GM12864 (cell line): ENCODE measurements at regions not wholly inside any gene's neighbourhood (a gene's known extent, or its start where the extent isn't known, plus 50 kb on each side); places are given as distances from the start of the nearest gene placed in this dataset.

Experiments
- DNase-seq: peaks from one replicate; pipeline ENCODE4 v3.0.0-alpha.2; 2011; ENCODE audit warnings: low read depth
- H3K4me3 ChIP-seq: 2 replicates; pipeline ENCODE4 v1.5.1; 2011; ENCODE audit warnings: mild to moderate bottlenecking, low read depth, low read length, control low read depth
- TF ChIP-seq, protein P1 (sequence below): IDR thresholded peaks from 2 replicates; pipeline ENCODE4 v1.5.1; 2011; ENCODE audit warnings: low read depth, mild to moderate bottlenecking, moderate library complexity, low read length, control low read depth, inconsistent platforms; ENCODE audit errors: missing control alignments

DNA sequence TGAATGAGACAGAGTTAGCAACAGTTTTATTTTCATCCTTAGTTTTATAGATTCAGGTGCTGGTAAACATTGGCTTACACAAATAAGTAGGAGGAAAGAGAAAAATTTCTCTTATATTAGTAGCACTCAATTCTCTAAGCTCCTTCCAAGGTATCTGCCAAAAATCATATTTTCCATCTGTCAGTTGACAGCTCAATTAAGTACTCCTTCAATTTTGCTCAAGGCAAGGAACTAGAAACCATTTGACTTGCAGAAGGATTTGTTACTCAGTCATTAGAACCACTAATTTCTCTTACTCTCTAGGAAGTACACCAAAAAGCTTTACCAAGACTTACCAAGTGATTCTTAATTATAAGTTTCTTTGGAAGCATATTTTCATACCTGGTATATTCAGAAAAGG is 101.4 kb upstream of the ATP8B1 start:
- DNase-seq = no peak
- TF ChIP-seq, protein P1, sequence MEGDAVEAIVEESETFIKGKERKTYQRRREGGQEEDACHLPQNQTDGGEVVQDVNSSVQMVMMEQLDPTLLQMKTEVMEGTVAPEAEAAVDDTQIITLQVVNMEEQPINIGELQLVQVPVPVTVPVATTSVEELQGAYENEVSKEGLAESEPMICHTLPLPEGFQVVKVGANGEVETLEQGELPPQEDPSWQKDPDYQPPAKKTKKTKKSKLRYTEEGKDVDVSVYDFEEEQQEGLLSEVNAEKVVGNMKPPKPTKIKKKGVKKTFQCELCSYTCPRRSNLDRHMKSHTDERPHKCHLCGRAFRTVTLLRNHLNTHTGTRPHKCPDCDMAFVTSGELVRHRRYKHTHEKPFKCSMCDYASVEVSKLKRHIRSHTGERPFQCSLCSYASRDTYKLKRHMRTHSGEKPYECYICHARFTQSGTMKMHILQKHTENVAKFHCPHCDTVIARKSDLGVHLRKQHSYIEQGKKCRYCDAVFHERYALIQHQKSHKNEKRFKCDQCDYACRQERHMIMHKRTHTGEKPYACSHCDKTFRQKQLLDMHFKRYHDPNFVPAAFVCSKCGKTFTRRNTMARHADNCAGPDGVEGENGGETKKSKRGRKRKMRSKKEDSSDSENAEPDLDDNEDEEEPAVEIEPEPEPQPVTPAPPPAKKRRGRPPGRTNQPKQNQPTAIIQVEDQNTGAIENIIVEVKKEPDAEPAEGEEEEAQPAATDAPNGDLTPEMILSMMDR = no peak
- no peak overlapping the region for H3K4me3 ChIP-seq

DNA sequence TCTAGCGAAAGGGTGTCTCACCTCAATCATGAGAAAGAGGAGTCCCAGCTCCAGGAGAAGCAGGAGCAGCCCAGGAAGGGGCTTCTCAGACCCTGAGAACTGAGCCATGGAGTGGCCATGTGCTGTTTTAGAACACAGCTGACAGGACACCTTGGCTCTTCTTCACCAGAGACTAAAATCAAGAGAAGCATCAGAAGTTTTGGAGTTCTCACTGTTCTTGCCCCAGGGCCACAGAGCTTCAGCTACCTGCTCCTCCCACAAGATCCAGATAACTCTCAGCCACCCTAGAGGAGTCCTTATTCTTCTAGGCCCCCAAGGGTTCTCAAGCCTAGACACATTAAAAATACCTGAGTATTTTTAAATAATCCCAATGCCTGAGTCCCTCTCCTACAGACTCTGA is 99.6 kb upstream of the ATP8B1 start:
- TF ChIP-seq, protein P1 = no peak
- no peak for DNase-seq
- no peak overlapping the region for H3K4me3 ChIP-seq

DNA sequence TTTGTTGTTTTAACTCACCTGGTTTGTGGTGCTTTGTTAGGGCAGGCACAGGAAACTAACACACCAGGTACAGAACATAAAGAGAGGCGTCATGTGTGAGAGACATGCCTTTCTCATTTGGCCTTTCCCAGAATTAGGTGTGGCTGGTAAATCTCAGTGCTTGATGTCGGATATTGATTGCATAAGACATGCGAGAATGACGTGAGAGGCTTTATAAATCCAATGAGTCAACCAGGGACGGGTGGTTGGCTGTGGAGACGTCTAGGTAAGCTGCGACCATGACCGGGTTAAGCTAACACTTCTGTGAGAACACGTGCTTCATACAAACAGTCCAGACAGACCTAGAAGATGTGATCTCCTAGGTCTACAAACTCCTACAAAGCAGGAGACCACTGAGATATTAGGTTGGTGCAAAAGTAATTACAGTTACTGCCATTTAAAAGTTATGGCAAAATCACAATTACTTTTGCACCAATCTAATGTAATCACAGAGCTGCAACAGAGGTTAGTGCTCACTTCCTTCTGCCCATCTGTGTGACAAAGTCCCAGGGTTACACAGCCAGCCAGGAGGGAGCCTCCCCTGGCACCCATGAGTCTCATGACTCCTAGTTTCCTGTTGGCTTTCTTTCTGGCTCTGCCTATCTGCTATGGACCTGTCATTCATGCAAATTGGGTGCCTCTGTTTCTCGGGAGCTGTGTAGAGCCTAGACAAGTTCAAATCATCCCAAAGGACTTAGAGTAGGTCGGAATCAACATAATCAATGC is 98.9 kb upstream of the ATP8B1 start:
- DNase-seq = no peak
- H3K4me3 ChIP-seq = no peak overlapping the region
- TF ChIP-seq, protein P1 = no peak

DNA sequence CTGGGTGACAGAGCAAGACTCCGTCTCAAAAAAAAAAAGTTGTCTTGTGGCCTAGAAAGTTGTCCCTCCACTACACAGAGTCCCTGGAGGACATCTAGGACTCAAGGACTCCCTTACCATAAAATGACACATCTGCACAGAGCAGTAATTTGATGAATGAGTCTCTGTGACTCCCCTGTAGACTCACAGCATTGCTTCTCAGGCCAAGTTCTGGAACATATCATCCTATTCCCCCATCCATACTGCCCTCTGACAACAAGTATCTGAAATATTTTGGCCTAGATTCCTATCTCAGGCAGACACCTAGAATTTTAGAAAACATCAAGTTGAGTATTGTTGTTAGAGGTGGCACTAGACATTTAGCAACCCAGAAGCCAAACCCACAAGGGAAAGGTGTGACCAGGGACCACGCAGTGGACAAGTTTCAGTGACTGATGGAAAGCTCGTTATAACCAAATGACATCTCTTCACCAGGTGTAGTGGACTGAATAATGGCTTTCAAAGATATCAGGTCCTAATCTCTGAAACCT is 97.9 kb upstream of the ATP8B1 start:
- DNase-seq = no peak
- TF ChIP-seq, protein P1 = no peak
- H3K4me3 ChIP-seq = no peak overlapping the region

DNA sequence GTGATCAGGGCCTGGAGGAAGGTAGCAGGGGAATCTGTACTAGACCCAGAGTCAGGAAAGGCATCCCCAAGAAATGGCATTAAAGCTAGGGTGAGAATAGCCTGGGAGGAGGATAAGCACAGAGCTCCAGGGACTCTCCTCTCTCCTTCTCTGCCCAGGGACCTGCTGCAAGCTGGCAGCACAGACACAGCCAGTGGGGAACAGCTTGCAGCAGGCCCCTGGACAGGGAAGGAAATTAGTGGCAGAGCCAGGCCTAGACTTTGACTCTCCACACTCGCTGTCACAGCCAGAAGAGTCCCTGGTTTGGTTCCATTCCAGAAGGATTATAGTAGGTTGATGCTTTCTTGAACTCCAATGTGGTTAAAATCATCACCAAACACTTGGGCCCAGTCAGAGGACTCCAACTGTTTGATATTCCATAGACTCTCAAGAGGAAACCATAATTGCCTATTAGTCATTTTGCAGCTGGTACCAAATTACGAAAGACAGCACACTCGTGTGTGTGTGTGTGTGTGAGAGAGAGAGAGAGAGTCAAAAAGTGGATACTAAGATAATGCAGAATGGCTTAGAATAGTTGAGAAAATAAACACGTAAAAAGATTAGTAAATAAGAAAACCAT is 95.5 kb upstream of the ATP8B1 start:
- no peak overlapping the region for H3K4me3 ChIP-seq
- TF ChIP-seq, protein P1 = no peak
- no peak for DNase-seq

DNA sequence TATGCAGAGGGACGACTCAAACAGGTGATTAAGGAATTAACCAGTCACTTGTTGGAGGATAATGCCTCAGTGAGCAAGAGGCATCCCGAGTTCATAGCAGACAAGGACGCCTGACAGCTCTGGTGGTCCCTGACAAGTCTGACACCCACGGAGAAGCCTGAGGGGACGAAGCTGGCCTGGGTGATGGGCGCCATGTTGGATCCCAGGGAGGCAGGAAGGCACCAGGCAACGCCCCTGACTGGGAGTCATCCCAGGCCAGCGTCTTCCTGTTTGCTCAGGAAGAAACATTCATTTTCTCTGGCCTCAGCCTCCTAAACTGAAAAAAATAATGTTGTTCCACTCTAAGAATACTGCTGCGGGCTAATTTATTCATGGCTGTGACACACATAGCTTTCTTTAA is 92.1 kb upstream of the ATP8B1 start:
- no peak for DNase-seq
- H3K4me3 ChIP-seq = no peak overlapping the region
- TF ChIP-seq, protein P1 = no peak
